Fibroblast of lung (primary cell): ENCODE measurements at regions not wholly inside any gene's neighbourhood (a gene's known extent, or its start where the extent isn't known, plus 50 kb on each side); places are given as distances from the start of the nearest gene placed in this dataset.

ENCODE experiments used
- DNase-seq, 2 donors: peaks; one replicate each; pipeline versions ENCODE4 v3.0.0 to v3.0.0-alpha.2; 2010; ENCODE audit warnings: low read depth in 2 of 2
- H2AFZ ChIP-seq: 2 replicates; pipeline ENCODE4 v1.5.1; 2012; ENCODE audit warnings: low read length, control low read depth, inconsistent platforms
- H3K27ac ChIP-seq: 2 replicates; pipeline ENCODE4 v1.5.1; 2011; ENCODE audit warnings: low read length, control low read depth; ENCODE audit not compliant: insufficient read depth
- H3K27me3 ChIP-seq: 2 replicates; pipeline ENCODE4 v1.5.1; 2011; ENCODE audit warnings: mild to moderate bottlenecking, low read length; ENCODE audit not compliant: control insufficient read depth, insufficient read depth
- H3K36me3 ChIP-seq: 2 replicates; pipeline ENCODE4 v1.5.1; 2011; ENCODE audit warnings: low read length; ENCODE audit not compliant: control insufficient read depth, insufficient read depth
- H3K4me1 ChIP-seq: 2 replicates; pipeline ENCODE4 v1.5.1; 2011; ENCODE audit warnings: low read length; ENCODE audit not compliant: control insufficient read depth, insufficient read depth; ENCODE audit errors: extremely low read depth
- H3K4me2 ChIP-seq: 2 replicates; pipeline ENCODE4 v1.5.1; 2011; ENCODE audit warnings: low read length, control low read depth; ENCODE audit not compliant: insufficient read depth; ENCODE audit errors: extremely low read depth
- H3K4me3 ChIP-seq, 4 experiments: fragments of 200-600 bp in 1 of 4; sonication (generic) in 1 of 4; replicated peaks in 1 of 4; 2 replicates each; pipeline ENCODE4 v1.5.1; 2011 to 2016; ENCODE audit warnings: low read length in 4 of 4, low read depth in 3 of 4, mild to moderate bottlenecking in 3 of 4, control low read depth in 2 of 4, inconsistent platforms in 1 of 4, mixed read lengths in 1 of 4; ENCODE audit not compliant: insufficient read depth in 1 of 4; ENCODE audit errors: control extremely low read depth in 1 of 4
- H3K79me2 ChIP-seq: 2 replicates; pipeline ENCODE4 v1.5.1; 2012; ENCODE audit warnings: mild to moderate bottlenecking, low read length, inconsistent platforms; ENCODE audit not compliant: control insufficient read depth, insufficient read depth
- H3K9ac ChIP-seq: 2 replicates; pipeline ENCODE4 v1.5.1; 2011; ENCODE audit warnings: mild to moderate bottlenecking, low read length, control low read depth; ENCODE audit not compliant: insufficient read depth
- H3K9me3 ChIP-seq: 2 replicates; pipeline ENCODE4 v1.5.1; 2012; ENCODE audit warnings: low read depth, low read length; ENCODE audit not compliant: control insufficient read depth, insufficient read depth
- H4K20me1 ChIP-seq: 2 replicates; pipeline ENCODE4 v1.5.1; 2011; ENCODE audit warnings: low read length; ENCODE audit not compliant: control insufficient read depth, insufficient read depth; ENCODE audit errors: extremely low read depth
- CTCF ChIP-seq, 2 donors: IDR thresholded peaks in 1 of 2; conservative IDR thresholded peaks in 1 of 2; 1 replicate in 1 of 2; 2 replicates in 1 of 2; pipeline ENCODE4 v1.5.1; 2011 to 2012; ENCODE audit warnings: low read length in 2 of 2, control low read depth in 1 of 2, inconsistent platforms in 1 of 2, low read depth in 1 of 2, mild to moderate bottlenecking in 1 of 2
- EZH2 ChIP-seq: IDR thresholded peaks from 2 replicates; pipeline ENCODE4 v1.5.1; 2012; ENCODE audit warnings: low read length, control low read depth, mild to moderate bottlenecking; ENCODE audit errors: missing control alignments

GRCh38 chr2:9762164-9762563 lies 81.1 kb upstream of the TAF1B start:
- H3K79me2 ChIP-seq = no peaks in the 10 kb centered on the region
- no peak for DNase-seq
- peaks cover 10% of the 10 kb centered on the region for H3K4me1 ChIP-seq

GRCh38 chr2:9762941-9763340 lies 80.3 kb upstream of the TAF1B start:
- H3K4me3 ChIP-seq = no peak overlapping the region
- no peaks in the 10 kb centered on the region for H3K36me3 ChIP-seq
- H3K79me2 ChIP-seq = no peaks in the 10 kb centered on the region
- no peak for DNase-seq
- no peaks in the 10 kb centered on the region for H4K20me1 ChIP-seq
- H3K4me1 ChIP-seq = peaks cover 4% of the 10 kb centered on the region
- no peak overlapping the region for H3K4me2 ChIP-seq
- no peak overlapping the region for H3K27ac ChIP-seq
- TF ChIP-seq CTCF (conservative IDR thresholded peaks at IDR 0.05 in 1 of 2, IDR thresholded peaks at IDR 0.05 in 1 of 2; ENCODE audit: low read depth in 1 of 2, low read length in 2 of 2) (no peak), EZH2 (no peak)
- no peak overlapping the region for H2AFZ ChIP-seq
- H3K9ac ChIP-seq = no peak overlapping the region
- H3K9me3 ChIP-seq = no peaks in the 10 kb centered on the region
- H3K27me3 ChIP-seq = no peaks in the 10 kb centered on the region

More at GRCh38 chr2:9762164-9762563, 81.1 kb upstream of the TAF1B start:
- H3K9me3 ChIP-seq = no peaks in the 10 kb centered on the region
- H3K4me3 ChIP-seq = no peak overlapping the region
- H3K27me3 ChIP-seq = no peaks in the 10 kb centered on the region
- H2AFZ ChIP-seq = no peak overlapping the region
- H3K4me2 ChIP-seq = no peak overlapping the region
- H3K27ac ChIP-seq = no peak overlapping the region
- H3K36me3 ChIP-seq = no peaks in the 10 kb centered on the region
- H4K20me1 ChIP-seq = no peaks in the 10 kb centered on the region
- TF ChIP-seq EZH2 = no peak
- no peak for TF ChIP-seq CTCF (conservative IDR thresholded peaks at IDR 0.05 in 1 of 2, IDR thresholded peaks at IDR 0.05 in 1 of 2; ENCODE audit: low read depth in 1 of 2, low read length in 2 of 2)
- no peak overlapping the region for H3K9ac ChIP-seq

- Histone ChIP-seq H4K20me1 (no peaks in the 10 kb centered on the region), H2AFZ (no peak overlapping the region), H3K9me3 (no peaks in the 10 kb centered on the region), H3K27me3 (no peaks in the 10 kb centered on the region), H3K9ac (no peak overlapping the region), H3K4me2 (no peak overlapping the region), H3K79me2 (no peaks in the 10 kb centered on the region), H3K4me1 (no peaks in the 10 kb centered on the region), H3K4me3 (no peak overlapping the region), H3K27ac (no peak overlapping the region), H3K36me3 (no peaks in the 10 kb centered on the region)
- DNase-seq = peak in 1 of 2 donors; percentile 66
- TF ChIP-seq CTCF (conservative IDR thresholded peaks at IDR 0.05 in 1 of 2, IDR thresholded peaks at IDR 0.05 in 1 of 2; ENCODE audit: low read depth in 1 of 2, low read length in 2 of 2) (no peak), EZH2 (no peak)
Observed at GRCh38 chr2:9763356-9764152, 79.7 kb upstream of the TAF1B start.
